ENCODE measurements at regions not wholly inside any gene's neighbourhood (a gene's known extent, or its start where the extent isn't known, plus 50 kb on each side); places are given as distances from the start of the nearest gene placed in this dataset.

GRCh38 chr21:14694817-14695216, 148.7 kb upstream of the SAMSN1 start:
- intact Hi-C loops (cut with micrococcal nuclease; ENCODE audit: unreplicated experiment) = no loop called here
- H3K4me1 ChIP-seq (ENCODE audit: control insufficient read depth, insufficient read depth, low read length) = no peaks in the 10 kb centered on the region
- ChIA-PET POLR2A (no interaction called here), CTCF (no interaction called here), SMC1A (ENCODE audit: uncharacterized antibody, unreplicated experiment) (interaction anchor here (0.6 to 0.8 kb wide), 2 partner anchors 20 to 43 kb away, joined by 3 to 4 read pairs; no protein-coding TSS in a partner anchor), RAD21 (ENCODE audit: unreplicated experiment) (no interaction called here)
- WGBS (ENCODE audit: insufficient coverage, insufficient replicate concordance, low lambda C conversion rate, missing lambda C conversion rate) = 81% methylated on average over 1 of the region's 1 CpG
- in situ Hi-C loops (cut with MboI) = no loop called here
- H2AFZ ChIP-seq (ENCODE audit: control insufficient read depth, low read depth, low read length) = no peak overlapping the region
- no peak for FAIRE-seq
- H3K27me3 ChIP-seq (replicated peaks in 1 of 2; ENCODE audit: control insufficient read depth in 2 of 2, insufficient read depth in 2 of 2, low read length in 1 of 2) = no peaks in the 10 kb centered on the region
- DNase-seq (ENCODE audit: low read depth, low spot score) = no peak
- no peak overlapping the region for H3K4me2 ChIP-seq (ENCODE audit: control insufficient read depth, insufficient read depth)
- ATAC-seq = no peak
- TF ChIP-seq CHD1 (IDR thresholded peaks at IDR 0.05; ENCODE audit: low read depth, low read length) (no peak), RAD51 (IDR thresholded peaks at IDR 0.05) (no peak), RFX5 (IDR thresholded peaks at IDR 0.05; ENCODE audit: low read depth, low read length) (no peak), ZNF384 (IDR thresholded peaks at IDR 0.05; ENCODE audit: borderline replicate concordance, low read depth, low read length) (no peak), HDAC2 (IDR thresholded peaks at IDR 0.05) (no peak), NR2C1 (IDR thresholded peaks at IDR 0.05) (no peak), NRF1 (conservative IDR thresholded peaks at IDR 0.05; ENCODE audit: low read depth, low read length) (no peak), MTA3 (IDR thresholded peaks at IDR 0.05; ENCODE audit: borderline replicate concordance, low read length) (no peak), E4F1 (IDR thresholded peaks at IDR 0.05; ENCODE audit: borderline replicate concordance, partially characterized antibody) (no peak), EZH2 (IDR thresholded peaks at IDR 0.05; ENCODE audit: borderline replicate concordance, control insufficient read depth, low read depth, low read length) (no peak), ZNF274 (IDR thresholded peaks at IDR 0.05; ENCODE audit: insufficient read depth, insufficient read length) (no peak), ETV6 (conservative IDR thresholded peaks at IDR 0.05 in 1 of 2, IDR thresholded peaks at IDR 0.05 in 1 of 2; ENCODE audit: borderline replicate concordance in 1 of 2, low read depth in 1 of 2) (no peak), HDAC6 (IDR thresholded peaks at IDR 0.05; ENCODE audit: unreplicated experiment) (no peak), CTCF (IDR thresholded peaks at IDR 0.05 in 2 of 3, conservative IDR thresholded peaks at IDR 0.05 in 1 of 3; ENCODE audit: control insufficient read depth in 2 of 3, extremely low read depth in 1 of 3, insufficient read depth in 1 of 3, low read depth in 3 of 3, low read length in 3 of 3) (no peak), BHLHE40 (IDR thresholded peaks at IDR 0.05; ENCODE audit: borderline replicate concordance in 1 of 2, low read depth in 2 of 2, low read length in 1 of 2) (no peak), ELK1 (IDR thresholded peaks at IDR 0.05; ENCODE audit: low read depth, low read length) (no peak), GABPA (IDR thresholded peaks at IDR 0.05; ENCODE audit: low read depth) (no peak)
- H3K27ac ChIP-seq (ENCODE audit: control insufficient read depth, insufficient read depth) = no peak overlapping the region
- no peak overlapping the region for H3K9ac ChIP-seq (ENCODE audit: control insufficient read depth, insufficient read depth, low read length)
- no peaks in the 10 kb centered on the region for H3K36me3 ChIP-seq (ENCODE audit: control insufficient read depth in 2 of 2, insufficient read depth in 2 of 2, low read length in 1 of 2)
- H3K79me2 ChIP-seq (ENCODE audit: control insufficient read depth, insufficient read depth, low read length) = no peaks in the 10 kb centered on the region
- no TSS peak for BruUV-seq (replicated peaks)
- no peaks in the 10 kb centered on the region for H3K9me3 ChIP-seq (replicated peaks; ENCODE audit: control insufficient read depth, insufficient read depth, low read length)
- no peaks in the 10 kb centered on the region for H4K20me1 ChIP-seq (ENCODE audit: control insufficient read depth, insufficient read depth)
- no peak overlapping the region for H3K4me3 ChIP-seq
